Body of pancreas (tissue), 4 donors: ENCODE measurements at regions not wholly inside any gene's neighbourhood (a gene's known extent, or its start where the extent isn't known, plus 50 kb on each side); places are given as distances from the start of the nearest gene placed in this dataset.

ENCODE experiments used
- POLR2A ChIP-seq, 3 donors: fragments of 450-650 bp; IDR thresholded peaks; one replicate each; pipeline ENCODE4 v1.6.1; 2016; ENCODE audit warnings: antibody characterized with exemption in 3 of 3, mild to moderate bottlenecking in 2 of 3
- TF ChIP-seq, protein P1 (sequence below), 7 experiments: fragments of 450-650 bp in 4 of 7; fragments of 200-600 bp in 3 of 7; sonication (generic) in 3 of 7; IDR thresholded peaks; one replicate each; pipeline ENCODE4 v1.5.1; 2016 to 2019; ENCODE audit warnings: antibody characterized with exemption in 7 of 7

GRCh38 chr16:35636480-35637230 lies 2177.2 kb downstream of the TP53TG3F start:
- TF ChIP-seq, protein P1, sequence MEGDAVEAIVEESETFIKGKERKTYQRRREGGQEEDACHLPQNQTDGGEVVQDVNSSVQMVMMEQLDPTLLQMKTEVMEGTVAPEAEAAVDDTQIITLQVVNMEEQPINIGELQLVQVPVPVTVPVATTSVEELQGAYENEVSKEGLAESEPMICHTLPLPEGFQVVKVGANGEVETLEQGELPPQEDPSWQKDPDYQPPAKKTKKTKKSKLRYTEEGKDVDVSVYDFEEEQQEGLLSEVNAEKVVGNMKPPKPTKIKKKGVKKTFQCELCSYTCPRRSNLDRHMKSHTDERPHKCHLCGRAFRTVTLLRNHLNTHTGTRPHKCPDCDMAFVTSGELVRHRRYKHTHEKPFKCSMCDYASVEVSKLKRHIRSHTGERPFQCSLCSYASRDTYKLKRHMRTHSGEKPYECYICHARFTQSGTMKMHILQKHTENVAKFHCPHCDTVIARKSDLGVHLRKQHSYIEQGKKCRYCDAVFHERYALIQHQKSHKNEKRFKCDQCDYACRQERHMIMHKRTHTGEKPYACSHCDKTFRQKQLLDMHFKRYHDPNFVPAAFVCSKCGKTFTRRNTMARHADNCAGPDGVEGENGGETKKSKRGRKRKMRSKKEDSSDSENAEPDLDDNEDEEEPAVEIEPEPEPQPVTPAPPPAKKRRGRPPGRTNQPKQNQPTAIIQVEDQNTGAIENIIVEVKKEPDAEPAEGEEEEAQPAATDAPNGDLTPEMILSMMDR (IDR thresholded peaks at IDR 0.05) = no peak
- no peak for TF ChIP-seq POLR2A (IDR thresholded peaks at IDR 0.05)
